Liver (tissue), 8 donors: ENCODE measurements at regions not wholly inside any gene's neighbourhood (a gene's known extent, or its start where the extent isn't known, plus 50 kb on each side); places are given as distances from the start of the nearest gene placed in this dataset.

Experiments used
- DNase-seq: peaks from one replicate; pipeline ENCODE4 v3.0.0-alpha.2; 2017; ENCODE audit warnings: low spot score
- H3K27ac ChIP-seq, 2 donors: one replicate each; pipeline ENCODE4 v1.7.0; 2013; ENCODE audit warnings: inconsistent platforms in 2 of 2, low read length in 2 of 2, control low read depth in 1 of 2, low read depth in 1 of 2, mild to moderate bottlenecking in 1 of 2
- H3K27me3 ChIP-seq, 4 donors: one replicate each; pipeline versions ENCODE4 v1.6.1 to v1.7.0; 2013; ENCODE audit warnings: low read length in 3 of 4, inconsistent platforms in 1 of 4, mild to moderate bottlenecking in 1 of 4, moderate library complexity in 1 of 4; ENCODE audit not compliant: control insufficient read depth in 4 of 4, insufficient read depth in 4 of 4
- H3K36me3 ChIP-seq, 4 donors: one replicate each; pipeline versions ENCODE4 v1.6.1 to v1.7.0; 2013; ENCODE audit warnings: low read length in 3 of 4, mild to moderate bottlenecking in 3 of 4, low read depth in 1 of 4, moderate library complexity in 1 of 4; ENCODE audit not compliant: control insufficient read depth in 4 of 4, insufficient read depth in 3 of 4
- H3K4me1 ChIP-seq, 4 donors: one replicate each; pipeline versions ENCODE4 v1.6.1 to v1.7.0; 2013; ENCODE audit warnings: low read length in 3 of 4, mild to moderate bottlenecking in 3 of 4, moderate library complexity in 1 of 4; ENCODE audit not compliant: control insufficient read depth in 4 of 4, insufficient read depth in 4 of 4
- H3K4me3 ChIP-seq, 3 donors: one replicate each; pipeline versions ENCODE4 v1.6.1 to v1.7.0; 2013; ENCODE audit warnings: low read length in 3 of 3, control low read depth in 1 of 3, low read depth in 1 of 3, mild to moderate bottlenecking in 1 of 3
- H3K9ac ChIP-seq, 2 donors: one replicate each; pipeline ENCODE4 v1.7.0; 2013; ENCODE audit warnings: low read length in 2 of 2, mild to moderate bottlenecking in 2 of 2, moderate library complexity in 2 of 2, control low read depth in 1 of 2, low read depth in 1 of 2
- H3K9me3 ChIP-seq, 4 donors: one replicate each; pipeline versions ENCODE4 v1.6.1 to v1.7.0; 2013; ENCODE audit warnings: low read length in 3 of 4; ENCODE audit not compliant: control insufficient read depth in 4 of 4
- CTCF ChIP-seq: fragments of 150-350 bp; IDR thresholded peaks from 2 replicates; pipeline ENCODE4 v1.5.1; 2017; ENCODE audit warnings: improper control_type of control experiment, low read depth, low read length; ENCODE audit not compliant: missing input control
- FOXA1 ChIP-seq: IDR thresholded peaks from 2 replicates; pipeline ENCODE4 v1.6.1; 2016; ENCODE audit warnings: antibody characterized with exemption
- FOXA2 ChIP-seq: IDR thresholded peaks from 2 replicates; pipeline ENCODE4 v1.6.1; 2016; ENCODE audit warnings: antibody characterized with exemption
- GABPA ChIP-seq, 2 donors: IDR thresholded peaks in 1 of 2; conservative IDR thresholded peaks in 1 of 2; 2 replicates each; pipeline ENCODE4 v1.6.1; 2016; ENCODE audit warnings: antibody characterized with exemption in 2 of 2, mild to moderate bottlenecking in 1 of 2, moderate library complexity in 1 of 2
- HNF4A ChIP-seq, 2 donors: conservative IDR thresholded peaks; 2 replicates each; pipeline ENCODE4 v1.6.1; 2016; ENCODE audit warnings: antibody characterized with exemption in 2 of 2, mild to moderate bottlenecking in 2 of 2
- HNF4G ChIP-seq: IDR thresholded peaks from 2 replicates; pipeline ENCODE4 v1.6.1; 2016; ENCODE audit warnings: antibody characterized with exemption
- JUND ChIP-seq, 2 donors: IDR thresholded peaks; 2 replicates each; pipeline ENCODE4 v1.6.1; 2016; ENCODE audit warnings: antibody characterized with exemption in 2 of 2
- MAX ChIP-seq: IDR thresholded peaks from 2 replicates; pipeline ENCODE4 v1.6.1; 2016; ENCODE audit warnings: antibody characterized with exemption
- NR2F2 ChIP-seq: IDR thresholded peaks from 2 replicates; pipeline ENCODE4 v1.6.1; 2016; ENCODE audit warnings: antibody characterized with exemption
- RAD21 ChIP-seq, 2 donors: IDR thresholded peaks; 2 replicates each; pipeline ENCODE4 v1.6.1; 2016; ENCODE audit warnings: antibody characterized with exemption in 2 of 2, mild to moderate bottlenecking in 2 of 2
- RXRA ChIP-seq, 2 donors: IDR thresholded peaks; 2 replicates each; pipeline ENCODE4 v1.6.1; 2017 to 2018; ENCODE audit warnings: antibody characterized with exemption in 2 of 2, mild to moderate bottlenecking in 1 of 2
- SP1 ChIP-seq: IDR thresholded peaks from 2 replicates; pipeline ENCODE4 v1.6.1; 2018; ENCODE audit warnings: antibody characterized with exemption, mild to moderate bottlenecking
- TAF1 ChIP-seq: conservative IDR thresholded peaks from 2 replicates; pipeline ENCODE4 v1.6.1; 2016; ENCODE audit warnings: antibody characterized with exemption, mild to moderate bottlenecking
- YY1 ChIP-seq: IDR thresholded peaks from 2 replicates; pipeline ENCODE4 v1.6.1; 2016; ENCODE audit warnings: antibody characterized with exemption, mild to moderate bottlenecking
- WGBS: extraction: QIAGEN DNeasy Blood & Tissue Kit; methylation state at CpG from one replicate; pipeline ENCODE4 v1.1.7; 2013; 5-methylcytosine and 5-hydroxymethylcytosine counted together
- TF ChIP-seq, protein P1 (sequence below): IDR thresholded peaks from 2 replicates; pipeline ENCODE4 v1.6.1; 2016; ENCODE audit warnings: antibody characterized with exemption, mild to moderate bottlenecking
- TF ChIP-seq, protein P2 (sequence below): IDR thresholded peaks from 2 replicates; pipeline ENCODE4 v1.6.1; 2016; ENCODE audit warnings: antibody characterized with exemption
- TF ChIP-seq, protein P3 (sequence below): IDR thresholded peaks from 2 replicates; pipeline ENCODE4 v1.6.1; 2016; ENCODE audit warnings: antibody characterized with exemption
- donor health status: healthy.
- donor health status: healthy.
- donor health status: healthy.
- donor health status: healthy.
- donor health status: healthy.

DNA sequence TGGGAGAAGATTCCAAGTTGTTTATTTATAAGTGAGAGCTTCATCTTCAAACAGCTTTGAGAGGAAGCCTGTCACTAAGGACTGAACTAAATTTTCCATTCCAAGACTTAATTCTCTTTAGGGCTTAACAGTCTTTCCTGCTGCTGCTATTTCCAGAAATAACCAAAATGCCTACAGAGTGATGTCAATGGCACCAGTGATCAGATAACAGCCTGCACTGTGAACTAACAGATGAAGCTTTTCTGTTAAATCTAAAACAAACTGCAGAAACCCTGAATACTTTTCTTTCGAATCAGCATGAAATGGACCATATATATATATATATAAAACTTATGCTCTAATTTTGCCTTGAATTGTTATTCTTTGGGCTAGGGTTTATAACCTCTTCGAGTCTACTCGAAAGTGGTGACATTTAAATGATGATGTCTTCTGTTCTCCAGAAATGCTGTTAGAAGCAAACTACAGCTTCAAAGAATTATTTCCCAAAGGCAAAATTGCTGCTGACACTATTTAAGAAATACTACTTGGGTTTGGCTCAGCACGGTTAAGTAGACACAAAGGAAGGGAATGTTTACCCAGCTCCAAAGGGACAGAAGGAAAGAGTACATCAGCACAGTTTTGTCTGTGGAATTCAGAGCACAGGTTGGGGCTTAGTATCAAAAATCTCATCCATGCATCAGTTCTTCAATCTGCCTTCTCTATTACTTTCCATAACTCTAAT is 238.5 kb upstream of the LRRN1 start:
- no peaks in the 10 kb centered on the region for H3K27me3 ChIP-seq
- 71% methylated on average over 4 of the region's 4 CpGs for WGBS
- H3K36me3 ChIP-seq, result no peaks in the 10 kb centered on the region
- H3K9me3 ChIP-seq, result no peaks in the 10 kb centered on the region
- H3K9ac ChIP-seq, result no peak overlapping the region
- TF ChIP-seq HNF4A (conservative IDR thresholded peaks at IDR 0.05), result no peak
- TF ChIP-seq, protein P1, sequence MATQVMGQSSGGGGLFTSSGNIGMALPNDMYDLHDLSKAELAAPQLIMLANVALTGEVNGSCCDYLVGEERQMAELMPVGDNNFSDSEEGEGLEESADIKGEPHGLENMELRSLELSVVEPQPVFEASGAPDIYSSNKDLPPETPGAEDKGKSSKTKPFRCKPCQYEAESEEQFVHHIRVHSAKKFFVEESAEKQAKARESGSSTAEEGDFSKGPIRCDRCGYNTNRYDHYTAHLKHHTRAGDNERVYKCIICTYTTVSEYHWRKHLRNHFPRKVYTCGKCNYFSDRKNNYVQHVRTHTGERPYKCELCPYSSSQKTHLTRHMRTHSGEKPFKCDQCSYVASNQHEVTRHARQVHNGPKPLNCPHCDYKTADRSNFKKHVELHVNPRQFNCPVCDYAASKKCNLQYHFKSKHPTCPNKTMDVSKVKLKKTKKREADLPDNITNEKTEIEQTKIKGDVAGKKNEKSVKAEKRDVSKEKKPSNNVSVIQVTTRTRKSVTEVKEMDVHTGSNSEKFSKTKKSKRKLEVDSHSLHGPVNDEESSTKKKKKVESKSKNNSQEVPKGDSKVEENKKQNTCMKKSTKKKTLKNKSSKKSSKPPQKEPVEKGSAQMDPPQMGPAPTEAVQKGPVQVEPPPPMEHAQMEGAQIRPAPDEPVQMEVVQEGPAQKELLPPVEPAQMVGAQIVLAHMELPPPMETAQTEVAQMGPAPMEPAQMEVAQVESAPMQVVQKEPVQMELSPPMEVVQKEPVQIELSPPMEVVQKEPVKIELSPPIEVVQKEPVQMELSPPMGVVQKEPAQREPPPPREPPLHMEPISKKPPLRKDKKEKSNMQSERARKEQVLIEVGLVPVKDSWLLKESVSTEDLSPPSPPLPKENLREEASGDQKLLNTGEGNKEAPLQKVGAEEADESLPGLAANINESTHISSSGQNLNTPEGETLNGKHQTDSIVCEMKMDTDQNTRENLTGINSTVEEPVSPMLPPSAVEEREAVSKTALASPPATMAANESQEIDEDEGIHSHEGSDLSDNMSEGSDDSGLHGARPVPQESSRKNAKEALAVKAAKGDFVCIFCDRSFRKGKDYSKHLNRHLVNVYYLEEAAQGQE, result no peak
- no peak for TF ChIP-seq TAF1
- TF ChIP-seq SP1, result no peak
- TF ChIP-seq MAX, result no peak
- no peak for TF ChIP-seq HNF4G
- no peak for TF ChIP-seq GABPA (IDR thresholded peaks at IDR 0.05 in 1 of 2, conservative IDR thresholded peaks at IDR 0.05 in 1 of 2)
- TF ChIP-seq, protein P2, sequence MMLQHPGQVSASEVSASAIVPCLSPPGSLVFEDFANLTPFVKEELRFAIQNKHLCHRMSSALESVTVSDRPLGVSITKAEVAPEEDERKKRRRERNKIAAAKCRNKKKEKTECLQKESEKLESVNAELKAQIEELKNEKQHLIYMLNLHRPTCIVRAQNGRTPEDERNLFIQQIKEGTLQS, result no peak
- no peak for TF ChIP-seq JUND (IDR thresholded peaks at IDR 0.05)
- TF ChIP-seq NR2F2, result no peak
- no peak for TF ChIP-seq YY1
- no peak for TF ChIP-seq RXRA (IDR thresholded peaks at IDR 0.05)
- TF ChIP-seq, protein P3, sequence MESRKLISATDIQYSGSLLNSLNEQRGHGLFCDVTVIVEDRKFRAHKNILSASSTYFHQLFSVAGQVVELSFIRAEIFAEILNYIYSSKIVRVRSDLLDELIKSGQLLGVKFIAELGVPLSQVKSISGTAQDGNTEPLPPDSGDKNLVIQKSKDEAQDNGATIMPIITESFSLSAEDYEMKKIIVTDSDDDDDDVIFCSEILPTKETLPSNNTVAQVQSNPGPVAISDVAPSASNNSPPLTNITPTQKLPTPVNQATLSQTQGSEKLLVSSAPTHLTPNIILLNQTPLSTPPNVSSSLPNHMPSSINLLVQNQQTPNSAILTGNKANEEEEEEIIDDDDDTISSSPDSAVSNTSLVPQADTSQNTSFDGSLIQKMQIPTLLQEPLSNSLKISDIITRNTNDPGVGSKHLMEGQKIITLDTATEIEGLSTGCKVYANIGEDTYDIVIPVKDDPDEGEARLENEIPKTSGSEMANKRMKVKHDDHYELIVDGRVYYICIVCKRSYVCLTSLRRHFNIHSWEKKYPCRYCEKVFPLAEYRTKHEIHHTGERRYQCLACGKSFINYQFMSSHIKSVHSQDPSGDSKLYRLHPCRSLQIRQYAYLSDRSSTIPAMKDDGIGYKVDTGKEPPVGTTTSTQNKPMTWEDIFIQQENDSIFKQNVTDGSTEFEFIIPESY, result no peak
- no peak for TF ChIP-seq CTCF
- TF ChIP-seq FOXA2, result no peak
- TF ChIP-seq RAD21 (IDR thresholded peaks at IDR 0.05), result no peak
- TF ChIP-seq FOXA1, result no peak
- no peaks in the 10 kb centered on the region for H3K4me1 ChIP-seq
- H3K27ac ChIP-seq, result no peak overlapping the region
- H3K4me3 ChIP-seq, result no peak overlapping the region
- DNase-seq, result no peak
